Panc1 (cell line): ENCODE measurements at regions not wholly inside any gene's neighbourhood (a gene's known extent, or its start where the extent isn't known, plus 50 kb on each side); places are given as distances from the start of the nearest gene placed in this dataset.

Experiments
- ATAC-seq: fragments of 200-7000 bp; cut with Tn5 transposase; 2 replicates; pipeline ENCODE4 v1.9.1; 2020; ENCODE audit warnings: mild to moderate bottlenecking, moderate library complexity
- BruUV-seq: library from RNA; stranded (reverse); fragments of 400-500 nt; replicated peaks from 2 replicates; lab custom pipeline; 2021; lab: Mats Ljungman, UMichigan
- CTCF ChIA-PET: fragments of 300-600 bp; sonication (Branson Sonifier 250); formaldehyde crosslinking; loops from one replicate; lab custom pipeline; 2022; ENCODE audit warnings: antibody characterized with exemption; lab: Charles Lee
- POLR2A ChIA-PET: fragments of 300-600 bp; sonication (Branson Sonifier 250); formaldehyde crosslinking; loops from one replicate; lab custom pipeline; 2022; ENCODE audit warnings: antibody characterized with exemption; lab: Charles Lee
- DNase-seq: peaks from one replicate; pipeline ENCODE4 v3.0.0-alpha.2; 2010; ENCODE audit warnings: low read depth, low spot score
- H3K27ac ChIP-seq: 2 replicates; pipeline ENCODE4 v1.5.1; 2011; ENCODE audit warnings: mild to moderate bottlenecking, low read length, inconsistent platforms
- H3K27me3 ChIP-seq: fragments of 200-500 bp; sonication (Bioruptor generic); 2 replicates; pipeline ENCODE4 v1.6.0; 2014; ENCODE audit warnings: low read length, inconsistent platforms; ENCODE audit not compliant: control insufficient read depth, insufficient read depth
- H3K36me3 ChIP-seq: fragments of 200-500 bp; sonication (Bioruptor generic); 2 replicates; pipeline ENCODE4 v1.5.1; 2014; ENCODE audit warnings: inconsistent platforms, mild to moderate bottlenecking, low read length, moderate library complexity; ENCODE audit not compliant: control insufficient read depth, insufficient read depth
- H3K4me1 ChIP-seq: 2 replicates; pipeline ENCODE4 v1.5.1; 2011; ENCODE audit warnings: inconsistent platforms, mild to moderate bottlenecking, low read length, moderate library complexity; ENCODE audit not compliant: control insufficient read depth, insufficient read depth
- H3K4me3 ChIP-seq, 2 experiments: 2 replicates each; pipeline ENCODE4 v1.5.1; 2011 to 2012; ENCODE audit warnings: low read depth in 2 of 2, low read length in 2 of 2, mild to moderate bottlenecking in 2 of 2, inconsistent platforms in 1 of 2, moderate library complexity in 1 of 2
- H3K9me3 ChIP-seq: fragments of 200-500 bp; sonication (Bioruptor generic); 2 replicates; pipeline ENCODE4 v1.5.1; 2014; ENCODE audit warnings: low read depth, mild to moderate bottlenecking, inconsistent platforms, low read length, moderate library complexity; ENCODE audit not compliant: control insufficient read depth, insufficient read depth
- CTCF ChIP-seq: fragments of 450-650 bp; IDR thresholded peaks from 2 replicates; pipeline ENCODE4 v1.5.1; 2017; ENCODE audit warnings: mild to moderate bottlenecking
- POLR2AphosphoS5 ChIP-seq: IDR thresholded peaks from 2 replicates; pipeline ENCODE4 v1.6.1; 2012; ENCODE audit warnings: mild to moderate bottlenecking, low read depth, low read length, moderate library complexity
- REST ChIP-seq, 2 experiments: IDR thresholded peaks; 2 replicates each; pipeline ENCODE4 v1.6.1; 2011 to 2012; ENCODE audit warnings: low read depth in 2 of 2, control low read depth in 1 of 2, low read length in 1 of 2, mild to moderate bottlenecking in 1 of 2, moderate library complexity in 1 of 2; ENCODE audit not compliant: insufficient read depth in 1 of 2
- SIN3A ChIP-seq: IDR thresholded peaks from 2 replicates; pipeline ENCODE4 v1.6.1; 2012; ENCODE audit warnings: low read depth, mild to moderate bottlenecking, low read length, moderate library complexity, borderline replicate concordance; ENCODE audit not compliant: insufficient read depth
- TCF7L2 ChIP-seq: IDR thresholded peaks from 2 replicates; pipeline ENCODE4 v1.6.1; 2011; ENCODE audit warnings: mild to moderate bottlenecking, low read depth, low read length, inconsistent platforms
- in situ Hi-C: cut with HindIII; loops from 2 replicates; pipeline ENCODE4 v1.10.0; 2016; ENCODE audit warnings: low sequenced_read_pairs, low pct_unique_long_range_greater_than_20kb
- intact Hi-C: fragments of 100-400 bp; cut with micrococcal nuclease; formaldehyde crosslinking; loops from one replicate; pipeline ENCODE4 v1.10.0; 2022; ENCODE audit not compliant: unreplicated experiment

- ChIA-PET POLR2A (no interaction called here), CTCF (no interaction called here)
- BruUV-seq: no TSS peak
- H3K27ac ChIP-seq: no peak overlapping the region
- no peaks in the 10 kb centered on the region for H3K9me3 ChIP-seq
- H3K27me3 ChIP-seq: no peaks in the 10 kb centered on the region
- no peak for DNase-seq
- H3K36me3 ChIP-seq: no peaks in the 10 kb centered on the region
- intact Hi-C loops (no loop called here), in situ Hi-C loops (no loop called here)
- H3K4me1 ChIP-seq: no peaks in the 10 kb centered on the region
- no peak overlapping the region for H3K4me3 ChIP-seq
- ATAC-seq: no peak
- TF ChIP-seq POLR2AphosphoS5 (no peak), SIN3A (no peak), REST (IDR thresholded peaks at IDR 0.05; ENCODE audit: insufficient read depth in 1 of 2, low read depth in 2 of 2, low read length in 1 of 2) (no peak), CTCF (no peak), TCF7L2 (no peak)
These were observed 325.6 kb upstream of the USP15 start for GRCh38 chr12:61934564-61934963.

GRCh38 chr12:61939977-61940376 lies 320.2 kb upstream of the USP15 start:
- intact Hi-C loops (no loop called here), in situ Hi-C loops (no loop called here)
- Histone ChIP-seq H3K4me3 (no peak overlapping the region), H3K36me3 (no peaks in the 10 kb centered on the region), H3K27ac (no peak overlapping the region), H3K9me3 (no peaks in the 10 kb centered on the region), H3K4me1 (no peaks in the 10 kb centered on the region), H3K27me3 (no peaks in the 10 kb centered on the region)
- BruUV-seq: no TSS peak
- TF ChIP-seq POLR2AphosphoS5 (no peak), REST (IDR thresholded peaks at IDR 0.05; ENCODE audit: insufficient read depth in 1 of 2, low read depth in 2 of 2, low read length in 1 of 2) (no peak), TCF7L2 (no peak)
- DNase-seq (no peak), ATAC-seq (no peak)
- ChIA-PET CTCF (no interaction called here), POLR2A (no interaction called here)
